ENCODE measurements at regions not wholly inside any gene's neighbourhood (a gene's known extent, or its start where the extent isn't known, plus 50 kb on each side); places are given as distances from the start of the nearest gene placed in this dataset.

DNA sequence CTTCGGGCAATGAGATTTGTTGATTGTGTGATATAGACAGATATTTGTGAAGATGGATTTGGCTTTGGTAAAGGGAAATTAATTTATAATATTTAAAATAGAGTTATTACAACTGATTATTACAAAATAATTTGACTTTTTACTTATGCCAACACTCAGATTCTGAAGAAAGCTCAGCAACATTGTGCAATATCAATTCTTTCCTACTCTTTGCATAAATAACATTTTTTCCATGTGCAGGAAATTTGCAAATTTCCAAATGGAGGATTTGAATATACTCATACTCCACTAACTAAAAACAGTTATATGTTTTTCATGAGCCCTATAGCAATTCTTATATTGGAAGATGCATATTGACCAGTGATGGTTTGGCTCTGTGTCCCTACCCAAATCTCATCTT is 676.4 kb upstream of the ADAMTS5 start:
- no peak overlapping the region for H3K27ac Mint-ChIP-seq
- H3K4me1 ChIP-seq (ENCODE audit: control insufficient read depth in 1 of 2, insufficient read depth in 2 of 2, low read length in 2 of 2): no peaks in the 10 kb centered on the region
- H3K4me2 ChIP-seq (replicated peaks; ENCODE audit: extremely low read depth, low read length, poor library complexity, severe bottlenecking): no peak overlapping the region
- H3K27ac ChIP-seq (ENCODE audit: low read depth in 1 of 2, low read length in 2 of 2): no peak overlapping the region
- no peak overlapping the region for H3K4me3 Mint-ChIP-seq
- peaks cover 0 to 7% of the 10 kb centered on the region in 2 donors for H3K9me3 ChIP-seq (replicated peaks in 1 of 2; ENCODE audit: control insufficient read depth in 1 of 2, insufficient read depth in 1 of 2, low read length in 2 of 2)
- H3K9ac ChIP-seq (ENCODE audit: insufficient read depth, low read length, poor library complexity, severe bottlenecking): no peak overlapping the region
- H3K9me3 Mint-ChIP-seq: peaks cover 0 to 4% (median 0%) of the 10 kb centered on the region in 7 donors
- H3K27me3 Mint-ChIP-seq (ENCODE audit: low read depth in 3 of 3): no peaks in the 10 kb centered on the region
- no peak overlapping the region for H2AFZ ChIP-seq (ENCODE audit: insufficient read depth, low read depth, low read length, poor library complexity, severe bottlenecking)
- no peak for DNase-seq
- no peaks in the 10 kb centered on the region for H3K36me3 Mint-ChIP-seq
- no peaks in the 10 kb centered on the region for H3K79me2 ChIP-seq (ENCODE audit: insufficient read depth, low read length)
- no peak overlapping the region for H3K4me3 ChIP-seq (replicated peaks in 1 of 3; ENCODE audit: low read depth in 2 of 3, low read length in 3 of 3)
- H3K27me3 ChIP-seq (ENCODE audit: control insufficient read depth in 2 of 2, insufficient read depth in 2 of 2, low read length in 2 of 2): no peaks in the 10 kb centered on the region
- no peaks in the 10 kb centered on the region for H3K4me1 Mint-ChIP-seq
- no peaks in the 10 kb centered on the region for H3K36me3 ChIP-seq (replicated peaks in 1 of 2; ENCODE audit: control insufficient read depth in 1 of 2, insufficient read depth in 2 of 2, low read length in 2 of 2)
- no peaks in the 10 kb centered on the region for H4K20me1 ChIP-seq (ENCODE audit: insufficient read depth, low read length)
- WGBS (ENCODE audit: insufficient coverage): no CpG with 5 or more reads among the region's 1 CpG
- TF ChIP-seq CTCF (IDR thresholded peaks at IDR 0.05): no peak
- intact Hi-C loops (cut with micrococcal nuclease): no loop called here

DNA sequence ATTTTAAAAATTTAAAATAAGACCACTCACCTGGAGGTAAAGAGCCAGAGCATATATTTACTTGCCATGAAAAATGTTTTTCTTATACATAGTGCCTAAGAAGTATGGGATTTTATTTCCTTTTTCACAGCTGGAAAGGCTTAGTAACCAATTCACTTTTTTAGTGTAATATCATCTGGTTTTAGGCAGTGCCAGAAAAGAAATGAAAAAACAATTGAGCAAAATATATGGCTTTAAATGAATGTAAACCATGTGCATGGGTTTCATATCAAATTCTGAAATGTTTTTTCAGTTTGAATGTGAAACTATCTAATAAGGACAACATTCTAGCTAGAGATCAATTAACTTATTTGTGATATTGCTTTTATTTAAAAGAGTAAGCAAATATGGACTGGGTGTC is 672.4 kb upstream of the ADAMTS5 start:
- Histone ChIP-seq H3K9me3 (replicated peaks in 1 of 2; ENCODE audit: control insufficient read depth in 1 of 2, insufficient read depth in 1 of 2, low read length in 2 of 2) (peaks cover 0 to 7% of the 10 kb centered on the region in 2 donors), H3K4me3 (replicated peaks in 1 of 3; ENCODE audit: low read depth in 2 of 3, low read length in 3 of 3) (no peak overlapping the region), H2AFZ (ENCODE audit: insufficient read depth, low read depth, low read length, poor library complexity, severe bottlenecking) (no peak overlapping the region), H4K20me1 (ENCODE audit: insufficient read depth, low read length) (no peaks in the 10 kb centered on the region), H3K79me2 (ENCODE audit: insufficient read depth, low read length) (no peaks in the 10 kb centered on the region), H3K27me3 (ENCODE audit: control insufficient read depth in 2 of 2, insufficient read depth in 2 of 2, low read length in 2 of 2) (no peaks in the 10 kb centered on the region), H3K9ac (ENCODE audit: insufficient read depth, low read length, poor library complexity, severe bottlenecking) (no peak overlapping the region), H3K4me2 (replicated peaks; ENCODE audit: extremely low read depth, low read length, poor library complexity, severe bottlenecking) (no peak overlapping the region), H3K27ac (ENCODE audit: low read depth in 1 of 2, low read length in 2 of 2) (no peak overlapping the region), H3K36me3 (replicated peaks in 1 of 2; ENCODE audit: control insufficient read depth in 1 of 2, insufficient read depth in 2 of 2, low read length in 2 of 2) (no peaks in the 10 kb centered on the region), H3K4me1 (ENCODE audit: control insufficient read depth in 1 of 2, insufficient read depth in 2 of 2, low read length in 2 of 2) (no peaks in the 10 kb centered on the region)
- intact Hi-C loops (cut with micrococcal nuclease): no loop called here
- no peak for TF ChIP-seq CTCF (IDR thresholded peaks at IDR 0.05)
- no peaks in the 10 kb centered on the region for H3K4me1 Mint-ChIP-seq
- no peak overlapping the region for H3K27ac Mint-ChIP-seq
- no peak overlapping the region for H3K4me3 Mint-ChIP-seq
- H3K27me3 Mint-ChIP-seq (ENCODE audit: low read depth in 3 of 3): no peaks in the 10 kb centered on the region
- no peaks in the 10 kb centered on the region for H3K36me3 Mint-ChIP-seq
- H3K9me3 Mint-ChIP-seq: peaks cover 0 to 6% (median 2%) of the 10 kb centered on the region in 7 donors
- DNase-seq: no peak
